Ovary (tissue), 3 donors: ENCODE measurements at regions not wholly inside any gene's neighbourhood (a gene's known extent, or its start where the extent isn't known, plus 50 kb on each side); places are given as distances from the start of the nearest gene placed in this dataset.

Source experiments
- EP300 ChIP-seq: sonication (generic); formaldehyde crosslinking; IDR thresholded peaks from one replicate; pipeline ENCODE4 v1.6.1; 2017; ENCODE audit warnings: antibody characterized with exemption
- TF ChIP-seq, protein P1 (sequence below), 3 donors: fragments of 450-650 bp in 2 of 3; fragments of 200-600 bp in 1 of 3; IDR thresholded peaks; one replicate each; pipeline versions ENCODE4 v1.5.1 to v1.8.0; 2016 to 2022; ENCODE audit warnings: antibody characterized with exemption in 3 of 3, mild to moderate bottlenecking in 1 of 3
- donor health status: DM: no; HTN: no; CAD: no.

DNA sequence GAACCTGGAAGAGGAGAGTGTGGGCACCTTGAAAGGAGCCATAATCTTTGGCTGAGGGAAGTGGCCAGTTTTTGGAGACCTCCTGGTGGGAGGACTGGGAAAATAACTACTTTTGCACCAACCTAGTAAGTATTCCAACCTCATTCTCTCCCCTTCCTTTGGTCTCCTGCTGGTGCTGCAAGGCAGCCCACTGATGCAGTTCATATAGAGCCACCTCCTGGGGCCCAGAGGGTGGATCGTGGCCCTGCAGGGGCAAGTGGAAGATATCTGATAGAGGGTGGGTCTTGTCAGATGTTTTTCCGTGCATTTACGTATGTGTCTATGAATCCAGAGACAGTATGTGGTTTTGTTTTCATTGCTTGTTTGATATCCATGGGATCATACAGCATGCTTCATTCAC is 172.8 kb upstream of the PITX1 start:
- TF ChIP-seq, protein P1, sequence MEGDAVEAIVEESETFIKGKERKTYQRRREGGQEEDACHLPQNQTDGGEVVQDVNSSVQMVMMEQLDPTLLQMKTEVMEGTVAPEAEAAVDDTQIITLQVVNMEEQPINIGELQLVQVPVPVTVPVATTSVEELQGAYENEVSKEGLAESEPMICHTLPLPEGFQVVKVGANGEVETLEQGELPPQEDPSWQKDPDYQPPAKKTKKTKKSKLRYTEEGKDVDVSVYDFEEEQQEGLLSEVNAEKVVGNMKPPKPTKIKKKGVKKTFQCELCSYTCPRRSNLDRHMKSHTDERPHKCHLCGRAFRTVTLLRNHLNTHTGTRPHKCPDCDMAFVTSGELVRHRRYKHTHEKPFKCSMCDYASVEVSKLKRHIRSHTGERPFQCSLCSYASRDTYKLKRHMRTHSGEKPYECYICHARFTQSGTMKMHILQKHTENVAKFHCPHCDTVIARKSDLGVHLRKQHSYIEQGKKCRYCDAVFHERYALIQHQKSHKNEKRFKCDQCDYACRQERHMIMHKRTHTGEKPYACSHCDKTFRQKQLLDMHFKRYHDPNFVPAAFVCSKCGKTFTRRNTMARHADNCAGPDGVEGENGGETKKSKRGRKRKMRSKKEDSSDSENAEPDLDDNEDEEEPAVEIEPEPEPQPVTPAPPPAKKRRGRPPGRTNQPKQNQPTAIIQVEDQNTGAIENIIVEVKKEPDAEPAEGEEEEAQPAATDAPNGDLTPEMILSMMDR (IDR thresholded peaks at IDR 0.05): no peak
- no peak for TF ChIP-seq EP300
